Mesenchymal stem cell (in vitro differentiated cells and primary cell): ENCODE measurements at regions not wholly inside any gene's neighbourhood (a gene's known extent, or its start where the extent isn't known, plus 50 kb on each side); places are given as distances from the start of the nearest gene placed in this dataset.
A peak's percentile ranks its signal among the peaks of the same experiment; 100 is the strongest.

Experiments
- DNase-seq: peaks from one replicate; pipeline ENCODE4 v3.0.0-alpha.2; 2013
- H2AFZ ChIP-seq: one replicate; pipeline ENCODE4 v1.6.1; 2013; ENCODE audit warnings: low read depth, mild to moderate bottlenecking, control low read depth, inconsistent platforms, low read length, moderate library complexity
- H2AK5ac ChIP-seq: 2 replicates; pipeline ENCODE4 v1.6.1; 2013; ENCODE audit warnings: low read length, moderate library complexity, mild to moderate bottlenecking, inconsistent platforms; ENCODE audit not compliant: severe bottlenecking
- H2BK120ac ChIP-seq: one replicate; pipeline ENCODE4 v1.6.1; 2013; ENCODE audit warnings: low read depth, mild to moderate bottlenecking, inconsistent platforms, low read length, moderate library complexity
- H2BK12ac ChIP-seq, 2 experiments: one replicate each; pipeline ENCODE4 v1.6.1; 2013; ENCODE audit warnings: inconsistent platforms in 2 of 2, low read length in 2 of 2, mild to moderate bottlenecking in 2 of 2, moderate library complexity in 2 of 2, control low read depth in 1 of 2
- H2BK15ac ChIP-seq: one replicate; pipeline ENCODE4 v1.6.1; 2013; ENCODE audit warnings: mild to moderate bottlenecking, low read depth, inconsistent platforms; ENCODE audit not compliant: poor library complexity, severe bottlenecking
- H2BK5ac ChIP-seq: 2 replicates; pipeline ENCODE4 v1.6.1; 2013; ENCODE audit warnings: low read depth, mild to moderate bottlenecking, low read length, control low read depth, inconsistent platforms; ENCODE audit not compliant: poor library complexity, severe bottlenecking
- H3K14ac ChIP-seq, 2 experiments: one replicate each; pipeline ENCODE4 v1.6.1; 2013; ENCODE audit warnings: inconsistent platforms in 2 of 2, low read length in 2 of 2, control low read depth in 1 of 2, mild to moderate bottlenecking in 1 of 2, moderate library complexity in 1 of 2
- H3K18ac ChIP-seq, 2 experiments: one replicate each; pipeline ENCODE4 v1.6.1; 2013; ENCODE audit warnings: inconsistent platforms in 2 of 2, low read length in 2 of 2, control low read depth in 1 of 2, low read depth in 1 of 2, mild to moderate bottlenecking in 1 of 2
- H3K23ac ChIP-seq, 2 experiments: one replicate each; pipeline ENCODE4 v1.6.1; 2013; ENCODE audit warnings: inconsistent platforms in 2 of 2, low read length in 2 of 2, mild to moderate bottlenecking in 2 of 2, moderate library complexity in 2 of 2, control low read depth in 1 of 2
- H3K27ac ChIP-seq: 2 replicates; pipeline ENCODE4 v1.5.1; 2013; ENCODE audit warnings: mild to moderate bottlenecking, moderate library complexity, low read length, control low read depth, inconsistent platforms; ENCODE audit not compliant: poor library complexity, severe bottlenecking
- H3K27me3 ChIP-seq, 2 experiments: 2 replicates each; pipeline versions ENCODE4 v1.6.1 to v1.7.0; 2013; ENCODE audit warnings: low read length in 2 of 2, mild to moderate bottlenecking in 2 of 2, moderate library complexity in 2 of 2, control low read depth in 1 of 2, inconsistent platforms in 1 of 2; ENCODE audit not compliant: control insufficient read depth in 1 of 2, insufficient read depth in 1 of 2
- H3K36me3 ChIP-seq, 2 experiments: 2 replicates each; pipeline versions ENCODE4 v1.6.1 to v1.7.0; 2013; ENCODE audit warnings: low read length in 2 of 2, control low read depth in 1 of 2, inconsistent platforms in 1 of 2, low read depth in 1 of 2, mild to moderate bottlenecking in 1 of 2; ENCODE audit not compliant: insufficient read depth in 2 of 2, control insufficient read depth in 1 of 2
- H3K4ac ChIP-seq, 2 experiments: one replicate each; pipeline ENCODE4 v1.6.1; 2013; ENCODE audit warnings: inconsistent platforms in 2 of 2, low read length in 2 of 2, mild to moderate bottlenecking in 2 of 2, moderate library complexity in 2 of 2, control low read depth in 1 of 2, low read depth in 1 of 2
- H3K4me1 ChIP-seq: 2 replicates; pipeline ENCODE4 v1.6.1; 2013; ENCODE audit warnings: low read depth, low read length, control low read depth; ENCODE audit not compliant: control insufficient read depth, insufficient read depth
- H3K4me2 ChIP-seq: 2 replicates; pipeline ENCODE4 v1.6.1; 2013; ENCODE audit warnings: low read length, mild to moderate bottlenecking, inconsistent platforms; ENCODE audit not compliant: poor library complexity, severe bottlenecking
- H3K4me3 ChIP-seq, 2 experiments: 2 replicates each; pipeline versions ENCODE4 v1.5.1 to v1.7.0; 2013; ENCODE audit warnings: low read length in 2 of 2, mild to moderate bottlenecking in 2 of 2, control low read depth in 1 of 2, low read depth in 1 of 2; ENCODE audit not compliant: insufficient read depth in 1 of 2
- H3K79me1 ChIP-seq: replicated peaks from 2 replicates; pipeline ENCODE4 v1.6.1; 2013; ENCODE audit warnings: mild to moderate bottlenecking, control low read depth, low read length, inconsistent platforms; ENCODE audit not compliant: poor library complexity, severe bottlenecking
- H3K9ac ChIP-seq: 2 replicates; pipeline ENCODE4 v1.7.0; 2013; ENCODE audit warnings: mild to moderate bottlenecking, low read length, moderate library complexity
- H3K9me3 ChIP-seq: 2 replicates; pipeline ENCODE4 v1.7.0; 2013; ENCODE audit warnings: mild to moderate bottlenecking, low read length; ENCODE audit not compliant: control insufficient read depth
- H4K8ac ChIP-seq: one replicate; pipeline ENCODE4 v1.6.1; 2013; ENCODE audit warnings: inconsistent platforms, mild to moderate bottlenecking, low read length, moderate library complexity
- H4K91ac ChIP-seq: one replicate; pipeline ENCODE4 v1.6.1; 2013; ENCODE audit warnings: mild to moderate bottlenecking, low read length, inconsistent platforms
- WGBS: methylation state at CpG from one replicate; pipeline ENCODE4 v1.1.7; 2013; ENCODE audit warnings: mixed read lengths; 5-methylcytosine and 5-hydroxymethylcytosine counted together

- no peak overlapping the region for H2BK12ac ChIP-seq
- no peak overlapping the region for H3K23ac ChIP-seq
- no peak overlapping the region for H3K18ac ChIP-seq
- H2AFZ ChIP-seq, result no peak overlapping the region
- H3K9me3 ChIP-seq, result no peaks in the 10 kb centered on the region
- H3K4me1 ChIP-seq, result no peaks in the 10 kb centered on the region
- H3K79me1 ChIP-seq, result no peaks in the 10 kb centered on the region
- peaks cover 0 to 14% of the 10 kb centered on the region in 2 experiments for H3K27me3 ChIP-seq
- 81% methylated on average over 3 of the region's 3 CpGs for WGBS
- H2BK120ac ChIP-seq, result no peak overlapping the region
- no peak overlapping the region for H2AK5ac ChIP-seq
- no peak overlapping the region for H4K91ac ChIP-seq
- H2BK15ac ChIP-seq, result no peak overlapping the region
- peak; percentile 39 for DNase-seq
- no peak overlapping the region for H3K14ac ChIP-seq
- H3K9ac ChIP-seq, result peak overlapping the region; percentile 46
- peak overlapping the region in 1 of 2 experiments; percentile 50 for H3K4me3 ChIP-seq
- H2BK5ac ChIP-seq, result no peak overlapping the region
- H3K4ac ChIP-seq, result no peak overlapping the region
- H3K36me3 ChIP-seq, result no peaks in the 10 kb centered on the region
- no peak overlapping the region for H3K27ac ChIP-seq
- H4K8ac ChIP-seq, result no peak overlapping the region
- H3K4me2 ChIP-seq, result no peak overlapping the region
These were observed 90.0 kb upstream of the PLXNA4 start for GRCh38 chr7:132666071-132666773.

- 79% methylated on average over 8 of the region's 9 CpGs for WGBS
- no peak overlapping the region for H2AK5ac ChIP-seq
- H3K79me1 ChIP-seq, result no peaks in the 10 kb centered on the region
- H3K4ac ChIP-seq, result no peak overlapping the region
- no peak overlapping the region for H4K8ac ChIP-seq
- H3K4me3 ChIP-seq, result no peak overlapping the region
- no peak overlapping the region for H2AFZ ChIP-seq
- peak; percentile 15 for DNase-seq
- H3K23ac ChIP-seq, result no peak overlapping the region
- H2BK5ac ChIP-seq, result no peak overlapping the region
- H2BK15ac ChIP-seq, result no peak overlapping the region
- peaks cover 0 to 7% of the 10 kb centered on the region in 2 experiments for H3K27me3 ChIP-seq
- H2BK12ac ChIP-seq, result peak overlapping the region in 1 of 2 experiments; percentile 16
- H3K9ac ChIP-seq, result no peak overlapping the region
- H3K18ac ChIP-seq, result no peak overlapping the region
- H2BK120ac ChIP-seq, result no peak overlapping the region
- H3K36me3 ChIP-seq, result no peaks in the 10 kb centered on the region
- peaks cover 2% of the 10 kb centered on the region for H3K4me1 ChIP-seq
- no peaks in the 10 kb centered on the region for H3K9me3 ChIP-seq
- no peak overlapping the region for H3K27ac ChIP-seq
- H3K4me2 ChIP-seq, result no peak overlapping the region
- H3K14ac ChIP-seq, result no peak overlapping the region
- no peak overlapping the region for H4K91ac ChIP-seq
These were observed 80.8 kb upstream of the PLXNA4 start for GRCh38 chr7:132656846-132657776.

- Histone ChIP-seq H3K23ac (no peak overlapping the region), H4K91ac (peak overlapping the region; percentile 44), H3K14ac (no peak overlapping the region), H3K9ac (no peak overlapping the region), H3K79me1 (no peaks in the 10 kb centered on the region), H3K36me3 (no peaks in the 10 kb centered on the region), H3K4me3 (no peak overlapping the region), H3K4me2 (no peak overlapping the region), H2BK12ac (no peak overlapping the region), H2AFZ (no peak overlapping the region), H3K27me3 (peaks cover 0 to 3% of the 10 kb centered on the region in 2 experiments), H2BK15ac (no peak overlapping the region), H3K18ac (no peak overlapping the region), H2BK120ac (no peak overlapping the region), H2AK5ac (no peak overlapping the region), H3K27ac (no peak overlapping the region), H3K4ac (no peak overlapping the region), H4K8ac (no peak overlapping the region), H2BK5ac (no peak overlapping the region), H3K4me1 (peaks cover 2% of the 10 kb centered on the region), H3K9me3 (no peaks in the 10 kb centered on the region)
- DNase-seq, result no peak
- WGBS, result 85% methylated on average over 3 of the region's 3 CpGs
These were observed 80.1 kb upstream of the PLXNA4 start for GRCh38 chr7:132656341-132656740.

DNA sequence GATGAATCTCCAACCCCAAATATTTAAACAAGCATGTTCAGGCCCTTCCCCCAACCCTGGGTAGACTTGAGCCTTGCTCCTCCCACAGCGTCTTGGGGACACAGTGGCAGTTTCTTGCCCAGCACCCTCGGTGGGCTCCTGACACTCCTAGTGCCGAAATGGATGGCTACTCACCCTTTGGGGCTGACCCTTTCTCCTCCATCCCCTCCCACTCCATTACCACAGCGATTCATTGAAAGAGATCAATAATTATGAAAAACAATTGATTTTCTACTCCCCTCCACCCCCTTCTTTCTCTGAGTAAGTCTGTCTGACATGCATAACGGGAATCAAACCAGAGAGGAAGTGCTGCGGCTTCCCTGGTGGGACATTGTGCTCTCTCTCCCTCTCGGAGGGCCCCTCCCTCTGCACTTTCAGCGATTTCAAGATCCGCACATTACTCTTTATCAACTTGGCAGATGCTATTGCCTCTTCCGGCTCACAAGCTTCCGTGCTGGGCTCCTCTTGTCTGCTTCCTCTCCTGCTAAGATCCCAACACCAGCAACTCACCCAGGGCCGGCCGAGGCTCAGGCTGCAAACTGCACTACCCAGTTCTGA is 79.0 kb upstream of the PLXNA4 start:
- DNase-seq, result peak; percentile 59
- H3K4me2 ChIP-seq, result peak overlapping the region; percentile 52
- 4% methylated on average over 13 of the region's 13 CpGs for WGBS
- no peak overlapping the region for H3K27ac ChIP-seq
- peak overlapping the region; percentile 51 to 84 for H2BK12ac ChIP-seq
- peak overlapping the region; percentile 79 for H4K8ac ChIP-seq
- H3K18ac ChIP-seq, result peak overlapping the region in 1 of 2 experiments; percentile 85
- H4K91ac ChIP-seq, result peak overlapping the region; percentile 49
- no peak overlapping the region for H2AK5ac ChIP-seq
- H3K9me3 ChIP-seq, result no peaks in the 10 kb centered on the region
- no peak overlapping the region for H3K23ac ChIP-seq
- no peak overlapping the region for H2BK5ac ChIP-seq
- no peak overlapping the region for H3K14ac ChIP-seq
- H2BK120ac ChIP-seq, result peak overlapping the region; percentile 88
- H3K4me1 ChIP-seq, result peaks cover 3% of the 10 kb centered on the region
- H3K79me1 ChIP-seq, result no peaks in the 10 kb centered on the region
- H3K4me3 ChIP-seq, result peak overlapping the region in 1 of 2 experiments; percentile 72
- H3K4ac ChIP-seq, result no peak overlapping the region
- H3K36me3 ChIP-seq, result no peaks in the 10 kb centered on the region
- no peaks in the 10 kb centered on the region for H3K27me3 ChIP-seq
- peak overlapping the region; percentile 72 for H3K9ac ChIP-seq
- H2AFZ ChIP-seq, result peak overlapping the region; percentile 54
- no peak overlapping the region for H2BK15ac ChIP-seq
